ENCODE measurements at regions not wholly inside any gene's neighbourhood (a gene's known extent, or its start where the extent isn't known, plus 50 kb on each side); places are given as distances from the start of the nearest gene placed in this dataset.

DNA sequence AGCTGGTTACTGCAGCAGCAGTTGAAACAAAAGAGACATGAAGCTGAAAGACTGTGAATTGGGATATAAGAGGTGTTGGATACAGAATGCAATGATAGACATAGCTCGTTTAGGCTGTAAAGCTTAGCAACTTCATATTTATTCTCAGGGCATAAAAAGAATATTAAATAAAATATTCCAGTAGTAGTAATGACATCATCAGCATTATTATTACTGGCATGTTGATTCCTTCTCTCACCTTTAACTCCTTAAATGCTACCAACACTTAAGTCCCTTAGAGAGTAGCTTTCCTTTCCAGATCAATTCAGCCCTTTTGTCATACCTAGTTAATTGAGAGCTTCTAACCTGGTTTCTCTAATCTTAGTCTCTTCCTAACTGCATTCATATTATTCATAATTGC is 81.4 kb upstream of the STXBP5 start:
- H3K27me3 ChIP-seq (ENCODE audit: insufficient read depth, low read length): no peaks in the 10 kb centered on the region
- no peak overlapping the region for H3K27ac ChIP-seq (ENCODE audit: low read depth, low read length)
- CTCF ChIA-PET (ENCODE audit: partially characterized antibody): no interaction called here
- no peaks in the 10 kb centered on the region for H3K4me1 ChIP-seq (ENCODE audit: insufficient read depth, low read length)
- Mint-ChIP-seq H3K4me1 (no peaks in the 10 kb centered on the region), H3K36me3 (peaks cover 2 to 7% of the 10 kb centered on the region in 2 donors), H3K9me3 (peaks cover 0 to 15% (median 8%) of the 10 kb centered on the region in 8 donors), H3K27ac (no peak overlapping the region), H3K4me3 (no peak overlapping the region), H3K27me3 (peaks cover 3 to 5% of the 10 kb centered on the region in 2 donors)
- no peaks in the 10 kb centered on the region for H3K36me3 ChIP-seq (ENCODE audit: insufficient read depth, low read length)
- no peak for DNase-seq
- intact Hi-C loops (cut with micrococcal nuclease): no loop called here
- POLR2A ChIA-PET (ENCODE audit: partially characterized antibody): no interaction called here
- no peak overlapping the region for H3K4me3 ChIP-seq (ENCODE audit: low read length in 2 of 2)
- H3K9me3 ChIP-seq (ENCODE audit: control insufficient read depth in 1 of 2, low read length in 2 of 2): no peaks in the 10 kb centered on the region

DNA sequence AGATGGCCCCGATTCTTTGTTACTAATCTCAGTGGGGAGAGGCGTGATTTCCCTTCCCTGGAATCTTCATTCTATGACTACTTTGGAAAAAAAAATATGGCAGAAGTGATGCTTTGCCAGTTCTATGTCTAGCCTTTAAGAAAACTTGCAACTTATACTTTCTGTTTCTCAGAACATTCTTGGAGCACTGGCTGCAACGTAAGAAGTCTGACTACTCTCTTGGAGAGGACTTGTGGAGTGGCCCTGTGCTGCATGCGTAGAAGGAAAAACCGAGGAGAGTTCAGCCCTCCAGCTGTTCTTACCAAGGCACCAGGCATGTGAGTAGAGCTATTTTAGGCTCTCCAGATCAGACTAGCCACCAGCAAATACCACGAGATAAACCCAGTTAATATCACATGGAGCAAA is 77.6 kb upstream of the STXBP5 start:
- H3K36me3 Mint-ChIP-seq: peaks cover 0 to 3% of the 10 kb centered on the region in 2 donors

DNA sequence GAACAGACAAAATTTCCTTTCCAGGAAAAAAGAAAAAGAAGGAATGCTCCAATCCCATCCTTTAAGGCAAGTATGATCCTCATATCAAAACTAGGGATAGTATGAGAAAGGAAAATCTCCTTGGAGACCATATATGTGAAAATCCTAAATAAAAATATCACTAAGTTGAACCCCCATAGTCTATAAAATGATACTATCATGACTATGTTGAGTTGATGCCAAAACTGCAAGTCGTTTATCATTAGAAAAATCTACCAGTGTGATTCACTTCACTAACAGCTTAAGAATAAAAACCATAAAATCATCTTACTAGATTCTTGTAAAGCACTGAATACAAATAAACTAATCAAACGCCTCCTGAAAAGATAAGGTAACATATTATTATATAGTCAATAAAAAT is 76.6 kb upstream of the STXBP5 start:
- no peaks in the 10 kb centered on the region for H3K4me1 ChIP-seq (ENCODE audit: insufficient read depth, low read length)
- CTCF ChIA-PET (ENCODE audit: partially characterized antibody): no interaction called here
- Mint-ChIP-seq H3K9me3 (no peaks in the 10 kb centered on the region), H3K36me3 (peaks cover 0 to 3% of the 10 kb centered on the region in 2 donors), H3K27me3 (peaks cover 3 to 5% of the 10 kb centered on the region in 2 donors), H3K4me1 (peaks cover 0 to 3% (median 0%) of the 10 kb centered on the region in 4 donors), H3K4me3 (no peak overlapping the region), H3K27ac (no peak overlapping the region)
- H3K27ac ChIP-seq (ENCODE audit: low read depth, low read length): no peak overlapping the region
- H3K36me3 ChIP-seq (ENCODE audit: insufficient read depth, low read length): no peaks in the 10 kb centered on the region
- POLR2A ChIA-PET (ENCODE audit: partially characterized antibody): no interaction called here
- no peak overlapping the region for H3K4me3 ChIP-seq (ENCODE audit: low read length in 2 of 2)
- H3K9me3 ChIP-seq (ENCODE audit: control insufficient read depth in 1 of 2, low read length in 2 of 2): no peaks in the 10 kb centered on the region
- no peak for DNase-seq
- intact Hi-C loops (cut with micrococcal nuclease): no loop called here
- H3K27me3 ChIP-seq (ENCODE audit: insufficient read depth, low read length): no peaks in the 10 kb centered on the region

More for the DNA sequence above, 77.6 kb upstream of the STXBP5 start:
- Mint-ChIP-seq H3K4me3 (no peak overlapping the region), H3K9me3 (no peaks in the 10 kb centered on the region), H3K4me1 (peaks cover 0 to 2% (median 0%) of the 10 kb centered on the region in 4 donors), H3K27me3 (peaks cover 3 to 5% of the 10 kb centered on the region in 2 donors), H3K27ac (no peak overlapping the region)
- Histone ChIP-seq H3K36me3 (ENCODE audit: insufficient read depth, low read length) (no peaks in the 10 kb centered on the region), H3K4me1 (ENCODE audit: insufficient read depth, low read length) (no peaks in the 10 kb centered on the region), H3K9me3 (ENCODE audit: control insufficient read depth in 1 of 2, low read length in 2 of 2) (no peaks in the 10 kb centered on the region), H3K4me3 (ENCODE audit: low read length in 2 of 2) (no peak overlapping the region), H3K27ac (ENCODE audit: low read depth, low read length) (no peak overlapping the region), H3K27me3 (ENCODE audit: insufficient read depth, low read length) (no peaks in the 10 kb centered on the region)
- ChIA-PET POLR2A (ENCODE audit: partially characterized antibody) (no interaction called here), CTCF (ENCODE audit: partially characterized antibody) (no interaction called here)
- DNase-seq: no peak
- intact Hi-C loops (cut with micrococcal nuclease): no loop called here

DNA sequence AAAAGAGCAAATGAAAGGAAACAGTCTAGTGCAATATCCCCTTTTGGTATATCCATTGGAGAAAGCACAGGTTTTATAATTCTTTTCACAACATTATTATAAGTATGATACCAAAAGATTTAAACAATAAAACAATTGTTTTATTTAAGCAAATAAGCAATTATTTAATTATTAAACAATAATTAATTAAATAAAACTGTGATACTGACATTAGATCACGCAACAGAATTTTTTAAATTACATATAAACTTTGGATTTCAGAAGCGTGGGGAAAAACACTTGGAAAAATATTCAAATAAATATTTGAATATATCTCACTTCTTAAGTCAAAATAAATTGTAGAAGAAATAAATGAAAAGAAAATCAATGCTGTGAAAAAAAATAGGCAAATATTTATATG is 76.2 kb upstream of the STXBP5 start:
- Mint-ChIP-seq H3K27me3 (peaks cover 2 to 5% of the 10 kb centered on the region in 2 donors), H3K27ac (no peak overlapping the region), H3K4me3 (no peak overlapping the region), H3K36me3 (peaks cover 0 to 3% of the 10 kb centered on the region in 2 donors), H3K4me1 (peaks cover 0 to 3% (median 0%) of the 10 kb centered on the region in 4 donors), H3K9me3 (no peaks in the 10 kb centered on the region)
- no peak for DNase-seq
- H3K36me3 ChIP-seq (ENCODE audit: insufficient read depth, low read length): no peaks in the 10 kb centered on the region
- CTCF ChIA-PET (ENCODE audit: partially characterized antibody): no interaction called here
- no peaks in the 10 kb centered on the region for H3K4me1 ChIP-seq (ENCODE audit: insufficient read depth, low read length)
- H3K9me3 ChIP-seq (ENCODE audit: control insufficient read depth in 1 of 2, low read length in 2 of 2): no peaks in the 10 kb centered on the region
- intact Hi-C loops (cut with micrococcal nuclease): no loop called here
- H3K4me3 ChIP-seq (ENCODE audit: low read length in 2 of 2): no peak overlapping the region
- no peak overlapping the region for H3K27ac ChIP-seq (ENCODE audit: low read depth, low read length)
- POLR2A ChIA-PET (ENCODE audit: partially characterized antibody): no interaction called here
- H3K27me3 ChIP-seq (ENCODE audit: insufficient read depth, low read length): no peaks in the 10 kb centered on the region

DNA sequence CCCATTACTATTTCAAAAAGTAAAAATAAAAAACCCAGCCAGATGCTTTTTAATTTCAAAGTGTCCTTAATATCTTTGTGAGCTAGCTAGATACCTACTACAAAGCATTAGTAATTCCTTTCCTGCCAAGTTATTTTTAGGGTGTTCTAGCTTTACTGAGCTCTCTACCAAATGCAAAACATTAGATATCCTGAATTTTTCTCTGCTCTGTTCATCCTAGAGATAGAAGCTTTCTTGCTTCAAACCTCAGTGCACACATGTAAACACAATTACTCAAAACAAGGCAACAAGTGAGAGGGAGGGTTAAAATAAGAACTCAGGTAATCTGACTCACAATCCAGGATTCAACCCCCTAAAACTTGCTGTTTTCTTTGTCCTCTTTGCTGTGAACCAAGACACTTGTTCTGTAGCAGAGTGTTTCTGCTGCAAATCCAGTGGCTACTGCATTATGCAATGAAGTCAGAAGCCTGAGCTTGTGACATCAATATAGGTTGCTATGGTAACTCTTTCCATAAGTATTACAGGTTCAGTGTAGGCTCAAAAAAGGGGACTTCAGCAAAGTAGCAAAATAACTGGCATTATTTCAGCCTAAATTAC is 72.6 kb upstream of the STXBP5 start:
- no peak overlapping the region for H3K27ac Mint-ChIP-seq
- H3K36me3 ChIP-seq (ENCODE audit: insufficient read depth, low read length): no peaks in the 10 kb centered on the region
- H3K4me3 ChIP-seq (ENCODE audit: low read length in 2 of 2): no peak overlapping the region
- no peak overlapping the region for H3K4me3 Mint-ChIP-seq
- H3K27me3 ChIP-seq (ENCODE audit: insufficient read depth, low read length): no peaks in the 10 kb centered on the region
- intact Hi-C loops (cut with micrococcal nuclease): no loop called here
- H3K27ac ChIP-seq (ENCODE audit: low read depth, low read length): no peak overlapping the region
- peaks cover 3 to 13% (median 8%) of the 10 kb centered on the region in 4 donors for H3K4me1 Mint-ChIP-seq
- ChIA-PET POLR2A (ENCODE audit: partially characterized antibody) (no interaction called here), CTCF (ENCODE audit: partially characterized antibody) (no interaction called here)
- no peaks in the 10 kb centered on the region for H3K36me3 Mint-ChIP-seq
- H3K27me3 Mint-ChIP-seq: peaks cover 2 to 6% of the 10 kb centered on the region in 2 donors
- no peaks in the 10 kb centered on the region for H3K4me1 ChIP-seq (ENCODE audit: insufficient read depth, low read length)
- no peaks in the 10 kb centered on the region for H3K9me3 ChIP-seq (ENCODE audit: control insufficient read depth in 1 of 2, low read length in 2 of 2)
- H3K9me3 Mint-ChIP-seq: peaks cover 0 to 2% (median 0%) of the 10 kb centered on the region in 8 donors
- no peak for DNase-seq

DNA sequence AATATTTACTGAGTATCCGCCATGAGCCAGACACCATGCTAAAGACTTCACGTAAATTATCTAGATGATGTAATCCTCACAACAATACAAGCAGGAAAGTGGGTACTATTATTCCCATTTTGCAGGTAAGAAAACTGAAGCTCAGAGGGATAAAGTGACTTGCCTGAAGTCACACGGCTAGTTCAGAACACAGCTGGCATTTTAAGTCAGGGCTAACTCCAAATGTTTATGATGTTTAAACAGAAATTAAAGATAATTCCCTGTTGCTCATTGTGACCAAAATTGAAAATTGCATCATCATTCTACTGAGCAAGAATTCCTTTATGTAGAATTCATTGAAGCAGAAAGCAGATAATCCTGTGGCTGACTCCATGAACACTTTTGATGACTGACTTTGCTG is 71.3 kb upstream of the STXBP5 start:
- POLR2A ChIA-PET (ENCODE audit: partially characterized antibody): no interaction called here
- H3K4me1 ChIP-seq (ENCODE audit: insufficient read depth, low read length): no peaks in the 10 kb centered on the region

DNA sequence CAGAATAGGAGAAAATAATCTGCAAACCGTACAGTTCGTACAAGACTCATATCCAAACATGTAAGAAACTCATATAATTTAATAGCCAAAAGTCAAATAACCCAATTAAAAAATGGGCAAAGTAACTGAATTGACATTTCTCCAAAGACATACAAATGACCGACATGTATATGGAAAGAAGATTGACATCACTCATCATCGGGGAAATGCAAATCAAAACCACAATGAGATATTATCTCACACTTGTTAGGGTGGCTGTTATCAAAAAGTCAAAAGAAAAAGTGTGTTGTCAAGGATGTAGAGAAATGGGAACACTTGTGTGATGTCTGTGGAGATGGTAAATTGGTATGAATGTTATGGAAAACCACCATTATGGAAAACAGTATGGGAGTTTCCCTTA is 70.5 kb upstream of the STXBP5 start:
- no peak for DNase-seq
- no peaks in the 10 kb centered on the region for H3K36me3 ChIP-seq (ENCODE audit: insufficient read depth, low read length)
- intact Hi-C loops (cut with micrococcal nuclease): no loop called here
- no peak overlapping the region for H3K4me3 Mint-ChIP-seq
- H3K27me3 Mint-ChIP-seq: peaks cover 2 to 6% of the 10 kb centered on the region in 2 donors
- H3K27ac Mint-ChIP-seq: no peak overlapping the region
- ChIA-PET POLR2A (ENCODE audit: partially characterized antibody) (no interaction called here), CTCF (ENCODE audit: partially characterized antibody) (no interaction called here)
- no peaks in the 10 kb centered on the region for H3K36me3 Mint-ChIP-seq
- H3K4me1 Mint-ChIP-seq: peaks cover 3 to 13% (median 8%) of the 10 kb centered on the region in 4 donors
- no peaks in the 10 kb centered on the region for H3K27me3 ChIP-seq (ENCODE audit: insufficient read depth, low read length)
- H3K4me1 ChIP-seq (ENCODE audit: insufficient read depth, low read length): no peaks in the 10 kb centered on the region
- H3K4me3 ChIP-seq (ENCODE audit: low read length in 2 of 2): no peak overlapping the region
- H3K9me3 Mint-ChIP-seq: peaks cover 0 to 2% (median 0%) of the 10 kb centered on the region in 8 donors
- no peak overlapping the region for H3K27ac ChIP-seq (ENCODE audit: low read depth, low read length)
- no peaks in the 10 kb centered on the region for H3K9me3 ChIP-seq (ENCODE audit: control insufficient read depth in 1 of 2, low read length in 2 of 2)

More for the DNA sequence above, 71.3 kb upstream of the STXBP5 start:
- H3K9me3 Mint-ChIP-seq: peaks cover 0 to 2% (median 0%) of the 10 kb centered on the region in 8 donors
- no peak for DNase-seq
- Histone ChIP-seq H3K36me3 (ENCODE audit: insufficient read depth, low read length) (no peaks in the 10 kb centered on the region), H3K27me3 (ENCODE audit: insufficient read depth, low read length) (no peaks in the 10 kb centered on the region), H3K4me3 (ENCODE audit: low read length in 2 of 2) (no peak overlapping the region), H3K9me3 (ENCODE audit: control insufficient read depth in 1 of 2, low read length in 2 of 2) (no peaks in the 10 kb centered on the region), H3K27ac (ENCODE audit: low read depth, low read length) (no peak overlapping the region)
- H3K27ac Mint-ChIP-seq: no peak overlapping the region
- intact Hi-C loops (cut with micrococcal nuclease): no loop called here
- H3K36me3 Mint-ChIP-seq: no peaks in the 10 kb centered on the region
- peaks cover 2 to 6% of the 10 kb centered on the region in 2 donors for H3K27me3 Mint-ChIP-seq
- CTCF ChIA-PET (ENCODE audit: partially characterized antibody): no interaction called here
- peaks cover 3 to 13% (median 8%) of the 10 kb centered on the region in 4 donors for H3K4me1 Mint-ChIP-seq
- no peak overlapping the region for H3K4me3 Mint-ChIP-seq
